NCI-H1436 (cell line): ENCODE measurements at regions not wholly inside any gene's neighbourhood (a gene's known extent, or its start where the extent isn't known, plus 50 kb on each side); places are given as distances from the start of the nearest gene placed in this dataset.
"Not testable (repeated sequence)": the region's sequence is repeated elsewhere in the genome, so short reads cannot be mapped to it uniquely, and the experiment has no call there.

Source experiments
- DNase-seq: peaks from one replicate; lab custom pipeline; 2025; lab: John Stamatoyannopoulos, UW

GRCh38 chr20:47863315-47863965, 78.2 kb upstream of the SULF2 start:
- no peak for DNase-seq

GRCh38 chr20:47862574-47863240, 77.4 kb upstream of the SULF2 start:
- no peak for DNase-seq

GRCh38 chr20:47861116-47861515, 75.8 kb upstream of the SULF2 start:
- DNase-seq = no peak

GRCh38 chr20:47860049-47860830, 75.0 kb upstream of the SULF2 start:
- DNase-seq = no peak

GRCh38 chr20:47859278-47859677, 74.0 kb upstream of the SULF2 start:
- no peak for DNase-seq

GRCh38 chr20:47857569-47858464, 72.5 kb upstream of the SULF2 start:
- no peak for DNase-seq

- no peak for DNase-seq
Observed at GRCh38 chr20:47857187-47857568, 71.9 kb upstream of the SULF2 start.

GRCh38 chr20:47855799-47856198, 70.5 kb upstream of the SULF2 start:
- no peak for DNase-seq

GRCh38 chr20:47854687-47855212, 69.5 kb upstream of the SULF2 start:
- DNase-seq = no peak

GRCh38 chr20:47851774-47852173, 66.5 kb upstream of the SULF2 start:
- no peak for DNase-seq

- no peak for DNase-seq
Observed at GRCh38 chr20:47850146-47850545, 64.9 kb upstream of the SULF2 start.

- no peak for DNase-seq
Observed at GRCh38 chr20:47849596-47849995, 64.3 kb upstream of the SULF2 start.

GRCh38 chr20:47849006-47849405, 63.7 kb upstream of the SULF2 start:
- DNase-seq = no peak

- DNase-seq = not testable (repeated sequence)
Observed at GRCh38 chr20:47848534-47848933, 63.3 kb upstream of the SULF2 start.

- no peak for DNase-seq
Observed at GRCh38 chr20:47847884-47848485, 62.7 kb upstream of the SULF2 start.

- DNase-seq = not testable (repeated sequence)
Observed at GRCh38 chr20:47847220-47847619, 61.9 kb upstream of the SULF2 start.

- DNase-seq = not testable (repeated sequence)
Observed at GRCh38 chr20:47846651-47847050, 61.4 kb upstream of the SULF2 start.

- not testable (repeated sequence) for DNase-seq
Observed at GRCh38 chr20:47845382-47845977, 60.2 kb upstream of the SULF2 start.

GRCh38 chr20:47844568-47844906, 59.3 kb upstream of the SULF2 start:
- DNase-seq = not testable (repeated sequence)

- no peak for DNase-seq
Observed at GRCh38 chr20:47843886-47844567, 58.7 kb upstream of the SULF2 start.
